EH (cell line): ENCODE measurements at regions not wholly inside any gene's neighbourhood (a gene's known extent, or its start where the extent isn't known, plus 50 kb on each side); places are given as distances from the start of the nearest gene placed in this dataset.
A peak's percentile ranks its signal among the peaks of the same experiment; 100 is the strongest.
"Not testable (repeated sequence)": the region's sequence is repeated elsewhere in the genome, so short reads cannot be mapped to it uniquely, and the experiment has no call there.

Experiments
- DNase-seq: peaks from one replicate; pipeline ENCODE4 v3.0.0-alpha.2; 2015; ENCODE audit warnings: low read depth

DNA sequence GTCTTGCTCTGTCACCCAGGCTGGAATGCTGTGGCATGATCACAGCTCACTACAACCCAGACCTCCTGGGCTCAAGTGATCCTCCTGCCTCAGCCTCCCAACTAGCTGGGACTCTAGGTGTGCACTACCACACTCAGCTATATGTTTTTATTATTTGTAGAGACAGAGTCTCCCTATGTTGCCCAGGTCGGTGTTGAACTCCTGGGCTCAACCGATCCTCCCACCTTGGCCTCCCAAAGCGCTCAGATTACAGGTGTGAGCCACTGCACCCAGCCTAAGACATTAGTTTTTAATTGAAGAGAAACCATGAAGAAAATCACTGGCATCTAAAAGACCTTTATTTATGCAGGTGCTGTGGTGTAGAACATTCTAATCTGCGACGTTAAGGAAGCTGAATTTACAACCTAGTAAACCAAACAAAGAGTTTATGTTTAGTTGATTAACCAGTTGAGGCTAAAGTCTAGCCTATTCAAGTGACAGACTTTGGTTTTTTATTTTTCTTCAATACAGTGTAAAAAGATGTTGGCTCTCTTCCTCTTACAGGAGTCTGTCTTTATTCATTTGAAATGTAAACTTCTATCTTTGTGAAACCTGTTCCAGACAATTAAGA lies 52.5 kb upstream of the NBL1 start:
- no peak for DNase-seq

DNA sequence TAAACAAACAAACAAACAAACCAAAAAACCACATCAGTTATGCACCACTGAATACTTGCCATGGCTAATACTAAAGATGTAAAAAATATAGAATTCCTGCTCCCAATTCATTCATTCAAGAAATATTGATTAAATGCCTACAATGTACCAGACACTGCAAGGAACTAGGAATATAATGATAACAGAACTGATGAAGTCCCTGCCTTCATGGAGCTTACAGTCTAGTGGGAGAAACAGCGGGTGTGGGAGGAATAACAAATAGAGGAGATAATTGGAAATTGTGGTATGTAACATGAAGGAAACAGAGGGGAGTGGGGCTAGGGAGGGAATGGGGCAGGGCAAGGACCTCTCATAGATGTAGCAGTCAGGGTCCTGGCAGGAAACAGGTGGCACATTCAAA lies 58.6 kb upstream of the NBL1 start:
- no peak for DNase-seq

DNA sequence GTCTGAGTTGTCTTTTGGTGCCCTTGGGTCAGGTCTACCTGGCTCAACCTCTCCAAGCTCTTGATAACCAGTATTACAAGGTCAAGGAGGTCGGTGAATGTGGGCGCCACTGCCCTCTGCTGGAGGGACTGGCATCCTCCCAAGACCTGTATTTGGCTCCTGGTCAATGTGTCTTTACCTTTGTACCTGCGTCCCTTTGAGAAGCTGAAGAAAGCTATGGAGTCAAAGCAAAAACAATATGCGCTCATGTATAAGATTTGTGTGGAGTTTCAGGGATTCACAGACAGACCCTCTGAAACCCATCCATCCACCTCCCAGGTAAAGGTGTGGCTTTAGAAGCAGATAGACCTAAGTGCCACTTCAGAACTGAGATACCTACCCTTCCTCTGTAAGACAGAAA lies 61.8 kb upstream of the NBL1 start:
- DNase-seq: peak; percentile 29

- DNase-seq: no peak
Observed at GRCh38 chr1:19581381-19581780, 62.7 kb upstream of the NBL1 start.

GRCh38 chr1:19577561-19577960 lies 66.5 kb upstream of the NBL1 start:
- no peak for DNase-seq

- DNase-seq: no peak
Observed at GRCh38 chr1:19577036-19577435, 67.1 kb upstream of the NBL1 start.

GRCh38 chr1:19569786-19570185 lies 74.3 kb upstream of the NBL1 start:
- no peak for DNase-seq

GRCh38 chr1:19567041-19567440 lies 77.1 kb upstream of the NBL1 start:
- DNase-seq: no peak

DNA sequence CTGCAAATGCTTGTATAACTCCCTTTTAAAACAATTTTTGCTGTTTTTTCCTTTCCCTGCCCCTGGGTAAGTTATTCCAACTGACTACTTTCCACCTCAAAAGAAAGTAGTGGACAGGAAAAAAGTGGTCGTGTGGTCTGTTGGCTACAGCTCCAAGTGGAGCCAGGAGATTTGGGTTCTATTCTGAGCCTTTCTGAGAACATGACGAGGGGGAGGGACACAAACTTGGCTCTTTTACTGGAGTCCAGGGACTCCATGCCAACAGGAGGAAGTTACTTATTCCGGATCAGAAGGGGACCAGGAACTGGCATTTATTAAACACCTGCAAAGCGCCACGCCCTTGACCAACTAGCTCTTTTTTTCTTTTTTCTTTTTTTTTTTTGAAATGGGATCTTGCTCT lies 79.0 kb upstream of the CAPZB start:
- DNase-seq: no peak

DNA sequence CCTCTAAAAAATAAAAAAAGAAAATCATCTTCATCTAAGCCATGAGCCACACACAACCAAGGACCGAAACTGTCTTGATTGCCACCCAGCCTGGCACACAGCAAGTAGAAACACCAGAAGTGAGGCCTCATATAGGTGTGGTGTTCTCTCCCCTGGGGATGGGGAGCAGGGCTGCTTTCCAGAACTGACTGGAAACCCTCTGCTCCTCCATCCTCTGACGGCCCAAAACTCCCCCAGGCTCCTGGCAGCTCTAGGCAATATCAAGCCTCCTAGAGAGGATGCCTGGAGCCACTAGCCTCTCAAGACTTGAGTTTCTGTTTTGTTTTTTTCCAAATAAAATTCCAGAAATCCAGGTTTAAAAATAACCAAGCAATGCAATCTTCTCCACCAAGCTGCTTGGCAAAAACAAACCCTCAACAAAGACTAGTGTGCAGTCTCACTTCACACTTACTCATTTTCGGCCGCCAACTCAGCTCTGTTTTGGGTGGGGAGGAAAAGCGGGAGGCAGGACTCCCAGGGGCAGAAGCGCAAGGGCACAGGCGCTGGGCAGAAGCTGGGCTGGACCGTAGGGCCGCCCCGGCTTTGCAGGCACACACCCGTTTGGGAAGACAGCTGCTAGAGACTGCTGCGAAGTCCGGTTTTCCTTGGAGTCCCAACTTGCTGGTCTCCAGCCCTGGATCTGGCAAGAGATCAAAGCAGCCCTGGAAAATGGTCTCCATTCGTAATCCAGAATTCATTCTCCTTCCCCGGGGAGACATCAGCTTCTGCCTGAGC lies 78.2 kb upstream of the CAPZB start:
- DNase-seq: peak; percentile 69

GRCh38 chr1:19562847-19563246 lies 77.5 kb upstream of the CAPZB start:
- no peak for DNase-seq

- DNase-seq: no peak
Observed at GRCh38 chr1:19560480-19560879, 75.1 kb upstream of the CAPZB start.

- peak; percentile 84 for DNase-seq
Observed at GRCh38 chr1:19559641-19560040, 74.3 kb upstream of the CAPZB start.

DNA sequence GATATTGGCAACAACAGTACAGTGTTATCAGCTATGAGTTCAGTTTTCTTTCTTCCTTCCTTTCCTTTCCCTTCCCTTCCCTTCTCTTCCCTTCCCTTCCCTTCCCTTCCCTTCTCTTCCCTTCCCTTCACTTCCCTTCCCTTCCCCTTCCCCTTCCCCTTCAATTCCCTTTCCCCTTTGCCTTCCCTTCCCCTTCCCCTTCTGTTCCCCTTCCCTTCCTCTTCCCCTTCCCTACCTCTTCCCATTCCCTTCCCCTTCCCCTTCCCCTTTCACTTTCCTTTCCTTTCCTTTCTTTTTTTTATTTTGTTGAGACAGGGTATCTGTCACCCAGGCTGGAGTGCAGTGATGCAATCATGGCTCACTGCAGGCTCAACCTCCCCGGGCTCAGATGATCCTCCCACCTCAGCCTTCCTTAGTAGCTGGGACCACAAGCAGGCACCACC lies 72.3 kb upstream of the CAPZB start:
- peak; percentile 35 for DNase-seq

DNA sequence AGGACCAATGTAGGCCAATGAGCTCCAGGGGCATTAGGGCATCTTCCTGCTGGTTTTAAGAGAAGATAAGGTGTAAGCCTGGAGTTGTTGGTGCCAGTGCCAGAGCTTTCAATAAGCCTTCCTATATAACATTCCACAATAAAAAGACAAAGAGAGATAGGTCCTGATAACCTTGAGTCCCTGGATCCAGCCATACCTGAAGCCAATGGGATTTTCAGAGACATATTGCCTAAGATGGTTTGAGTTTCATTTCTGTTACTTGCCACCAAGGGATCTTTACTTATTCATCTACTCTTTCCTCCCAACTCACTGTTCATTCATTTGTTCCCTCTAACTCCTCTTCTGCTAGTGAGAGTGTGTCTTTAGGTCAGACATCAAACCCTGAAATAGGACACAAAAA lies 68.8 kb upstream of the CAPZB start:
- DNase-seq: no peak

DNA sequence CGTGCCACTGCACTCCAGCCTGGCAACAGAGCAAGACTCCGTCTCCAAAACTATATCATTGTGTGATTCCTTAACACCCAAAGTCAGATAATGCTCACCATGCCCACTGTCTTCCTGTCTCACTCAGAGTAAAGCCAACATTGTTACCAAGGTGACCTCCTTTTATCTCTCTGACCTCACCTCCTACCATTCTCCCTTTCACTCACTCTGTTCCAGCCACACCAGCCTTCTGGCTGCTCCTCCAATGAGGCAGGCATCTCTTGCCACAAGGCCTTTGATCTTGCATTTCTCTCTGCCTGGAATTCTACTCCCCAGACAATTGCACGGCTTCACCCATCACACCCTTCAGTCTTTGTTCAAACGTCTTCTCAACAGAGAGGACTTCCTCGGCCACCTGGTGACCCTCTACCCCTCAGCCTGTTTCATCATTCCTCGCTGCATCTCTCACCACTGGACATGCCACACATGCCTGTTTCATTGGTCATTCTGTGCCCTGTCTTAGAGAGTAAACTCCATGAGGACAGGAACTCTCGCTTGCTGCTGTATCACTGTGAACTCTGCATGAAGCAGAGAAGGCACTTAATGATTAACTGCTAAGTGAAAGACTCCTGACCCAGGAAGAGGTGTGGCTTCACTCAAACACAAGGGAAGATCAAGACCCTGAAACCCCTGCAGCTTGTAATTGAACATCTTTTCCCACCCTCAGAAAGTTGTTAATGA lies 67.1 kb upstream of the CAPZB start:
- no peak for DNase-seq

- DNase-seq: not testable (repeated sequence)
Observed at GRCh38 chr1:19551837-19552236, 66.5 kb upstream of the CAPZB start.

- DNase-seq: not testable (repeated sequence)
Observed at GRCh38 chr1:19550437-19550836, 65.1 kb upstream of the CAPZB start.

DNA sequence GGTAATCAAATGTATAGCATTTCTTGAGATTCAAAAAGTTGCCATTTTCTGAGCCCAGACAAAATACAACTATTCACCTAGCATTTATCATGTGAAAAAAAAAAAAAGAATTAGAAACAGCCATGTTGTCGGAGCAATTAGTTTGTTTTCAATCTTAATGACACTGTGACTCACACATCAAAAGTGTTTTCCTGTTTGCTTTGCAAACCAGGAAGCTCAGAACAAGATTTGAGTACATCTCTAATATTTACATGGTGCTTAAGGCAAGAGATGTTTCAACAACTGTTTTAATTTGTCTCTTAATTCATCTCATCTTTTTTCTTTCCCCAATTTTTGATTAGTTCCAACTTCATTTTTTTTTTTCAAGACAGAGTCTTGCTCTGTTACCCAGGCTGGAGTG lies 62.5 kb upstream of the CAPZB start:
- no peak for DNase-seq

DNA sequence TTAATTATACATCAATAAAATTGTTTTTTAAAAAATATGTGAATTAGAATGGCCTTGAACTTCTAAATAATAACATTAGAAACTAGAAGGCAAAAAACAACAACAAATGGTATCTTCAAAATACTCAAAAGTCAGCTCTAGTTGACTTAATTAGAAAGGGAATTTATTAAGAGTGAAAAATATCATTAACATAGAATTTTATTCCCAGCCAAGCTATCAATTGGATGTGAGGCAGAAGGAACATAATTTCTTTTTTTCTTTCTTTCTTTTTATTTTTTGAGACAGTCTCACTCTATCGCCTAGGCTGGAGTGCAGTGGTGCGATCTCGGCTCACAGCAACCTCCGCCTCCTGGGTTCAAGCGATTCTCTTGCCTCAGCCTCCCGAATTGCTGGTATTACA lies 51.2 kb upstream of the CAPZB start:
- no peak for DNase-seq

DNA sequence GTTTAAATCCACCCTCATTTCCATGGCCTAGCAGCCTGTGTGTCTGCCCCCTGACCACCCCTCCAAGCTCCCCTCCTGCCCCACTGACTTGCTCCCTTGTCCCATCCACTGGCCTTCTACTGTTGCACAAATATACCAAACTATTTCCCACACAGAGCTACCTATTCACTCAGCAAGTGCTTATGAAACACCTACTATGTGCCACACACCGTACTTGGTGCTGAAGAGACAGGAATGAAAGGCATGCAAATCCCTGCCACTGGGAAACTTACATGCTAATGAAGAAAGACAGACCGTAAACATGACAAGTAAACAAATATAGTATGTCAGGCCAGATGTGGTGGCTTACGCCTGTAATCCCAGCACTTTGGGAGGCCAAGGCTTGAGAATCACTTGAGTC lies 49.9 kb upstream of the CAPZB start:
- DNase-seq: no peak
